ENCODE measurements at regions not wholly inside any gene's neighbourhood (a gene's known extent, or its start where the extent isn't known, plus 50 kb on each side); places are given as distances from the start of the nearest gene placed in this dataset.

GRCh38 chr14:38904959-38905358 lies 198.1 kb downstream of the SEC23A start:
- no peaks in the 10 kb centered on the region for H3K4me1 ChIP-seq (ENCODE audit: control insufficient read depth, insufficient read depth, low read length)
- H3K9ac ChIP-seq (ENCODE audit: low read length in 2 of 2) = no peak overlapping the region
- H3K27me3 ChIP-seq (ENCODE audit: control insufficient read depth in 1 of 2, insufficient read depth in 2 of 2, low read length in 2 of 2) = no peaks in the 10 kb centered on the region
- H3K4me3 ChIP-seq (ENCODE audit: low read length in 2 of 2) = no peak overlapping the region
- H3K9me3 ChIP-seq (ENCODE audit: control insufficient read depth in 2 of 2, low read length in 2 of 2) = no peaks in the 10 kb centered on the region
- H3K27ac ChIP-seq (ENCODE audit: low read length) = no peak overlapping the region
- H3K36me3 ChIP-seq (ENCODE audit: control insufficient read depth in 2 of 2, insufficient read depth in 2 of 2, low read length in 2 of 2) = no peaks in the 10 kb centered on the region

- no peaks in the 10 kb centered on the region for H3K36me3 ChIP-seq (ENCODE audit: control insufficient read depth in 2 of 2, insufficient read depth in 2 of 2, low read length in 2 of 2)
- no peaks in the 10 kb centered on the region for H3K27me3 ChIP-seq (ENCODE audit: control insufficient read depth in 1 of 2, insufficient read depth in 2 of 2, low read length in 2 of 2)
- no peaks in the 10 kb centered on the region for H3K4me1 ChIP-seq (ENCODE audit: control insufficient read depth, insufficient read depth, low read length)
- no peak overlapping the region for H3K27ac ChIP-seq (ENCODE audit: low read length)
- no peak overlapping the region for H3K9ac ChIP-seq (ENCODE audit: low read length in 2 of 2)
- H3K4me3 ChIP-seq (ENCODE audit: low read length in 2 of 2) = no peak overlapping the region
- H3K9me3 ChIP-seq (ENCODE audit: control insufficient read depth in 2 of 2, low read length in 2 of 2) = no peaks in the 10 kb centered on the region
Observed at GRCh38 chr14:38901791-38902190, 201.2 kb downstream of the SEC23A start.

- H3K27ac ChIP-seq (ENCODE audit: low read length) = no peak overlapping the region
- no peaks in the 10 kb centered on the region for H3K36me3 ChIP-seq (ENCODE audit: control insufficient read depth in 2 of 2, insufficient read depth in 2 of 2, low read length in 2 of 2)
- no peaks in the 10 kb centered on the region for H3K9me3 ChIP-seq (ENCODE audit: control insufficient read depth in 2 of 2, low read length in 2 of 2)
- no peaks in the 10 kb centered on the region for H3K27me3 ChIP-seq (ENCODE audit: control insufficient read depth in 1 of 2, insufficient read depth in 2 of 2, low read length in 2 of 2)
- H3K9ac ChIP-seq (ENCODE audit: low read length in 2 of 2) = no peak overlapping the region
- no peak overlapping the region for H3K4me3 ChIP-seq (ENCODE audit: low read length in 2 of 2)
- H3K4me1 ChIP-seq (ENCODE audit: control insufficient read depth, insufficient read depth, low read length) = no peaks in the 10 kb centered on the region
Observed at GRCh38 chr14:38900887-38901286, 202.1 kb downstream of the SEC23A start.

GRCh38 chr14:38887696-38888095 lies 215.3 kb downstream of the SEC23A start:
- Histone ChIP-seq H3K36me3 (ENCODE audit: control insufficient read depth in 2 of 2, insufficient read depth in 2 of 2, low read length in 2 of 2) (no peaks in the 10 kb centered on the region), H3K9me3 (ENCODE audit: control insufficient read depth in 2 of 2, low read length in 2 of 2) (no peaks in the 10 kb centered on the region), H3K27me3 (ENCODE audit: control insufficient read depth in 1 of 2, insufficient read depth in 2 of 2, low read length in 2 of 2) (no peaks in the 10 kb centered on the region), H3K4me1 (ENCODE audit: control insufficient read depth, insufficient read depth, low read length) (no peaks in the 10 kb centered on the region), H3K9ac (ENCODE audit: low read length in 2 of 2) (no peak overlapping the region), H3K27ac (ENCODE audit: low read length) (no peak overlapping the region), H3K4me3 (ENCODE audit: low read length in 2 of 2) (no peak overlapping the region)

GRCh38 chr14:38884109-38884508 lies 218.9 kb downstream of the SEC23A start:
- Histone ChIP-seq H3K36me3 (ENCODE audit: control insufficient read depth in 2 of 2, insufficient read depth in 2 of 2, low read length in 2 of 2) (no peaks in the 10 kb centered on the region), H3K4me3 (ENCODE audit: low read length in 2 of 2) (no peak overlapping the region), H3K4me1 (ENCODE audit: control insufficient read depth, insufficient read depth, low read length) (no peaks in the 10 kb centered on the region), H3K27ac (ENCODE audit: low read length) (no peak overlapping the region), H3K27me3 (ENCODE audit: control insufficient read depth in 1 of 2, insufficient read depth in 2 of 2, low read length in 2 of 2) (no peaks in the 10 kb centered on the region), H3K9me3 (ENCODE audit: control insufficient read depth in 2 of 2, low read length in 2 of 2) (no peaks in the 10 kb centered on the region), H3K9ac (ENCODE audit: low read length in 2 of 2) (no peak overlapping the region)

GRCh38 chr14:38883127-38883526 lies 219.9 kb downstream of the SEC23A start:
- Histone ChIP-seq H3K9ac (ENCODE audit: low read length in 2 of 2) (no peak overlapping the region), H3K4me1 (ENCODE audit: control insufficient read depth, insufficient read depth, low read length) (no peaks in the 10 kb centered on the region), H3K9me3 (ENCODE audit: control insufficient read depth in 2 of 2, low read length in 2 of 2) (no peaks in the 10 kb centered on the region), H3K36me3 (ENCODE audit: control insufficient read depth in 2 of 2, insufficient read depth in 2 of 2, low read length in 2 of 2) (no peaks in the 10 kb centered on the region), H3K27ac (ENCODE audit: low read length) (no peak overlapping the region), H3K4me3 (ENCODE audit: low read length in 2 of 2) (no peak overlapping the region), H3K27me3 (ENCODE audit: control insufficient read depth in 1 of 2, insufficient read depth in 2 of 2, low read length in 2 of 2) (no peaks in the 10 kb centered on the region)

GRCh38 chr14:38882533-38882932 lies 220.5 kb downstream of the SEC23A start:
- Histone ChIP-seq H3K9ac (ENCODE audit: low read length in 2 of 2) (no peak overlapping the region), H3K36me3 (ENCODE audit: control insufficient read depth in 2 of 2, insufficient read depth in 2 of 2, low read length in 2 of 2) (no peaks in the 10 kb centered on the region), H3K4me1 (ENCODE audit: control insufficient read depth, insufficient read depth, low read length) (no peaks in the 10 kb centered on the region), H3K9me3 (ENCODE audit: control insufficient read depth in 2 of 2, low read length in 2 of 2) (no peaks in the 10 kb centered on the region), H3K27ac (ENCODE audit: low read length) (no peak overlapping the region), H3K27me3 (ENCODE audit: control insufficient read depth in 1 of 2, insufficient read depth in 2 of 2, low read length in 2 of 2) (no peaks in the 10 kb centered on the region), H3K4me3 (ENCODE audit: low read length in 2 of 2) (no peak overlapping the region)

GRCh38 chr14:38880643-38881524 lies 222.2 kb downstream of the SEC23A start:
- Histone ChIP-seq H3K4me3 (ENCODE audit: low read length in 2 of 2) (no peak overlapping the region), H3K27ac (ENCODE audit: low read length) (no peak overlapping the region), H3K36me3 (ENCODE audit: control insufficient read depth in 2 of 2, insufficient read depth in 2 of 2, low read length in 2 of 2) (no peaks in the 10 kb centered on the region), H3K27me3 (ENCODE audit: control insufficient read depth in 1 of 2, insufficient read depth in 2 of 2, low read length in 2 of 2) (no peaks in the 10 kb centered on the region), H3K4me1 (ENCODE audit: control insufficient read depth, insufficient read depth, low read length) (no peaks in the 10 kb centered on the region), H3K9me3 (ENCODE audit: control insufficient read depth in 2 of 2, low read length in 2 of 2) (no peaks in the 10 kb centered on the region), H3K9ac (ENCODE audit: low read length in 2 of 2) (no peak overlapping the region)

- Histone ChIP-seq H3K4me1 (ENCODE audit: control insufficient read depth, insufficient read depth, low read length) (no peaks in the 10 kb centered on the region), H3K27me3 (ENCODE audit: control insufficient read depth in 1 of 2, insufficient read depth in 2 of 2, low read length in 2 of 2) (no peaks in the 10 kb centered on the region), H3K36me3 (ENCODE audit: control insufficient read depth in 2 of 2, insufficient read depth in 2 of 2, low read length in 2 of 2) (no peaks in the 10 kb centered on the region), H3K9me3 (ENCODE audit: control insufficient read depth in 2 of 2, low read length in 2 of 2) (no peaks in the 10 kb centered on the region), H3K9ac (ENCODE audit: low read length in 2 of 2) (no peak overlapping the region), H3K4me3 (ENCODE audit: low read length in 2 of 2) (no peak overlapping the region), H3K27ac (ENCODE audit: low read length) (no peak overlapping the region)
Observed at GRCh38 chr14:38877744-38878388, 225.2 kb downstream of the SEC23A start.

GRCh38 chr14:38874721-38875120 lies 228.3 kb downstream of the SEC23A start:
- Histone ChIP-seq H3K4me1 (ENCODE audit: control insufficient read depth, insufficient read depth, low read length) (no peaks in the 10 kb centered on the region), H3K9ac (ENCODE audit: low read length in 2 of 2) (no peak overlapping the region), H3K36me3 (ENCODE audit: control insufficient read depth in 2 of 2, insufficient read depth in 2 of 2, low read length in 2 of 2) (no peaks in the 10 kb centered on the region), H3K27me3 (ENCODE audit: control insufficient read depth in 1 of 2, insufficient read depth in 2 of 2, low read length in 2 of 2) (no peaks in the 10 kb centered on the region), H3K4me3 (ENCODE audit: low read length in 2 of 2) (no peak overlapping the region), H3K9me3 (ENCODE audit: control insufficient read depth in 2 of 2, low read length in 2 of 2) (no peaks in the 10 kb centered on the region), H3K27ac (ENCODE audit: low read length) (no peak overlapping the region)

Data from stomach smooth muscle (tissue), 2 donors.